ENCODE measurements at regions not wholly inside any gene's neighbourhood (a gene's known extent, or its start where the extent isn't known, plus 50 kb on each side); places are given as distances from the start of the nearest gene placed in this dataset.

- TF ChIP-seq CTCF (IDR thresholded peaks at IDR 0.05) (no peak), POLR2A (IDR thresholded peaks at IDR 0.05) (no peak), POLR2AphosphoS5 (IDR thresholded peaks at IDR 0.05; ENCODE audit: insufficient read depth in 1 of 2, low read depth in 1 of 2) (no peak)
Observed at GRCh38 chr16:64434526-64435069, 687.3 kb downstream of the CDH11 start.

Data from vagina (tissue), 2 donors.